ENCODE measurements at regions not wholly inside any gene's neighbourhood (a gene's known extent, or its start where the extent isn't known, plus 50 kb on each side); places are given as distances from the start of the nearest gene placed in this dataset.
"Not testable (repeated sequence)": the region's sequence is repeated elsewhere in the genome, so short reads cannot be mapped to it uniquely, and the experiment has no call there.

- DNase-seq (ENCODE audit: low read depth), result no peak
These were observed 780.6 kb downstream of the BRINP3 start for GRCh38 chr1:189697113-189697512.

GRCh38 chr1:189701606-189702005 lies 776.1 kb downstream of the BRINP3 start:
- no peak for DNase-seq (ENCODE audit: low read depth)

- no peak for DNase-seq (ENCODE audit: low read depth)
These were observed 771.1 kb downstream of the BRINP3 start for GRCh38 chr1:189706594-189706993.

GRCh38 chr1:189708674-189709073 lies 769.0 kb downstream of the BRINP3 start:
- DNase-seq (ENCODE audit: low read depth), result no peak

GRCh38 chr1:189718147-189718795 lies 759.4 kb downstream of the BRINP3 start:
- DNase-seq (ENCODE audit: low read depth), result not testable (repeated sequence)

GRCh38 chr1:189726806-189727205 lies 750.9 kb downstream of the BRINP3 start:
- DNase-seq (ENCODE audit: low read depth), result no peak

- DNase-seq (ENCODE audit: low read depth), result no peak
These were observed 726.4 kb downstream of the BRINP3 start for GRCh38 chr1:189751311-189751710.

- DNase-seq (ENCODE audit: low read depth), result no peak
These were observed 725.1 kb downstream of the BRINP3 start for GRCh38 chr1:189752461-189752995.

GRCh38 chr1:189755100-189755499 lies 722.6 kb downstream of the BRINP3 start:
- not testable (repeated sequence) for DNase-seq (ENCODE audit: low read depth)

GRCh38 chr1:189764391-189765320 lies 713.0 kb downstream of the BRINP3 start:
- no peak for DNase-seq (ENCODE audit: low read depth)

GRCh38 chr1:189769448-189769847 lies 708.2 kb downstream of the BRINP3 start:
- no peak for DNase-seq (ENCODE audit: low read depth)

- no peak for DNase-seq (ENCODE audit: low read depth)
These were observed 702.9 kb downstream of the BRINP3 start for GRCh38 chr1:189774721-189775287.

GRCh38 chr1:189775343-189775742 lies 702.3 kb downstream of the BRINP3 start:
- DNase-seq (ENCODE audit: low read depth), result peak; percentile 17

GRCh38 chr1:189779034-189779433 lies 698.6 kb downstream of the BRINP3 start:
- DNase-seq (ENCODE audit: low read depth), result no peak

GRCh38 chr1:189782295-189782694 lies 695.4 kb downstream of the BRINP3 start:
- no peak for DNase-seq (ENCODE audit: low read depth)

- no peak for DNase-seq (ENCODE audit: low read depth)
These were observed 694.2 kb downstream of the BRINP3 start for GRCh38 chr1:189783456-189783855.

- DNase-seq (ENCODE audit: low read depth), result no peak
These were observed 690.9 kb downstream of the BRINP3 start for GRCh38 chr1:189786761-189787160.

- DNase-seq (ENCODE audit: low read depth), result peak; percentile 13
These were observed 690.5 kb downstream of the BRINP3 start for GRCh38 chr1:189787201-189787600.

- DNase-seq (ENCODE audit: low read depth), result no peak
These were observed 687.3 kb downstream of the BRINP3 start for GRCh38 chr1:189790335-189790734.

- no peak for DNase-seq (ENCODE audit: low read depth)
These were observed 674.3 kb downstream of the BRINP3 start for GRCh38 chr1:189803364-189803763.

- no peak for DNase-seq (ENCODE audit: low read depth)
These were observed 673.3 kb downstream of the BRINP3 start for GRCh38 chr1:189804352-189804751.

- no peak for DNase-seq (ENCODE audit: low read depth)
These were observed 671.9 kb downstream of the BRINP3 start for GRCh38 chr1:189805735-189806134.

Data from M059J (cell line).